Astrocyte of the spinal cord (primary cell): ENCODE measurements at regions not wholly inside any gene's neighbourhood (a gene's known extent, or its start where the extent isn't known, plus 50 kb on each side); places are given as distances from the start of the nearest gene placed in this dataset.
A peak's percentile ranks its signal among the peaks of the same experiment; 100 is the strongest.

Source experiments
- DNase-seq: peaks from one replicate; pipeline ENCODE4 v3.0.0; 2011; ENCODE audit warnings: low read depth, low spot score
- H3K4me3 ChIP-seq: 2 replicates; pipeline ENCODE4 v1.5.1; 2011; ENCODE audit warnings: low read depth, mild to moderate bottlenecking, low read length, moderate library complexity
- in situ Hi-C: cut with HindIII; loops from 2 replicates; pipeline ENCODE4 v1.10.0; 2017; ENCODE audit warnings: low sequenced_read_pairs
- TF ChIP-seq, protein P1 (sequence below): IDR thresholded peaks from 2 replicates; pipeline ENCODE4 v1.5.1; 2012; ENCODE audit warnings: low read depth, mild to moderate bottlenecking, low read length, inconsistent platforms

DNA sequence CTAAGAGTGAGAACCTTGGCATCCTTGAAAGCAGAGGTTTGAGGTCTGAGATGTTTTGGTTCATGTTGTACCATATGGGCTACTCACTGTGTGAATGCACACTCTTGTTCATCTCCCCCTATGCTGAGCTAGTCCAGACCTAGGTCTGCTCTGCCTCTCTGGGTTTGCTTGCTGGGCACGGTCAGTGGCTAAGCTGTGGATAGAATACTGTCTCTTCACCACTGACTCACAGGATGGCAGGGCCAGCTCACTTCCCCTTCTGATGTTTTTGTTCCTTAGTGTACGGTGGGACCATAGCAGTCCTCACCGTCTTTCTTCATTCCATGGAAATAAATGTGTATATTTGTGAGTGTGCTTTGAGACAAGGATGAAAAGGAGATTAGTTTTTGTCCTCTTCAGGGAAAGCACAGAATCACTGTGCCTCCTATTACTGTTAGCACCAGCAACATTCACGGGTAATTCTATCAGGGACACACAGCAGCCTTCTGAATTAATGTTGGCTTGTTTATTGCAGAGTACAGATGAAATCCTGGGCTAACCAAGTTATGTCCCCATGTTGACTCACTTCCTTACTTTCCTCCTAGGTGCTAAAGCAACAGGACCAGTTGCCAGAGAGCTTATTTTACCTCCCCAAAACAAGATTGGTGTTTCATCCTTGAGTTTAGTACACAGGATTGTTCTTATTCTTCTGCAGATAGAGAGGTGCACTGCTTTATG is 56.9 kb upstream of the IVNS1ABP start:
- in situ Hi-C loops: no loop called here
- DNase-seq: peak; percentile 57
- H3K4me3 ChIP-seq: no peak overlapping the region
- TF ChIP-seq, protein P1, sequence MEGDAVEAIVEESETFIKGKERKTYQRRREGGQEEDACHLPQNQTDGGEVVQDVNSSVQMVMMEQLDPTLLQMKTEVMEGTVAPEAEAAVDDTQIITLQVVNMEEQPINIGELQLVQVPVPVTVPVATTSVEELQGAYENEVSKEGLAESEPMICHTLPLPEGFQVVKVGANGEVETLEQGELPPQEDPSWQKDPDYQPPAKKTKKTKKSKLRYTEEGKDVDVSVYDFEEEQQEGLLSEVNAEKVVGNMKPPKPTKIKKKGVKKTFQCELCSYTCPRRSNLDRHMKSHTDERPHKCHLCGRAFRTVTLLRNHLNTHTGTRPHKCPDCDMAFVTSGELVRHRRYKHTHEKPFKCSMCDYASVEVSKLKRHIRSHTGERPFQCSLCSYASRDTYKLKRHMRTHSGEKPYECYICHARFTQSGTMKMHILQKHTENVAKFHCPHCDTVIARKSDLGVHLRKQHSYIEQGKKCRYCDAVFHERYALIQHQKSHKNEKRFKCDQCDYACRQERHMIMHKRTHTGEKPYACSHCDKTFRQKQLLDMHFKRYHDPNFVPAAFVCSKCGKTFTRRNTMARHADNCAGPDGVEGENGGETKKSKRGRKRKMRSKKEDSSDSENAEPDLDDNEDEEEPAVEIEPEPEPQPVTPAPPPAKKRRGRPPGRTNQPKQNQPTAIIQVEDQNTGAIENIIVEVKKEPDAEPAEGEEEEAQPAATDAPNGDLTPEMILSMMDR: no peak

DNA sequence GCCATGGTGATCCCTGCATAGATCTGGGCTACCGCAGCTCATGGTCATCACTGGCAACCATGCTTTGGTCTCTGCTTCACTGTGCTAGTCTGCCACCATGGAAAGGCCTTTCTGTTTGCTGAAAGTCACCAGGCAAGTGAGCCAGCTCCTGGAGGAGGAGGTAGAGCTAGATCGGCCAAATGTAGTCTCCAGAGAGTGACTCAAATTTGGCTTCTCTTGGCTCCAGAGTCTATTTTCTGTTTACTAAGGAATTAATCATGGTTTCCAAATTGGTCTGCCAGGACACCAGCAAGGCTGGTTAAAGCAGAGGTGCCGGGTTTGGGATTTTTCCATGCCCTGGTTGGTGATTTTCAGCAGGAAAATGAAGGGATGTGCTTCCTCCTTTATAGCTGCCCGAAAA is 52.7 kb upstream of the IVNS1ABP start:
- in situ Hi-C loops: no loop called here
- no peak overlapping the region for H3K4me3 ChIP-seq
- DNase-seq: no peak
- TF ChIP-seq, protein P1: no peak

DNA sequence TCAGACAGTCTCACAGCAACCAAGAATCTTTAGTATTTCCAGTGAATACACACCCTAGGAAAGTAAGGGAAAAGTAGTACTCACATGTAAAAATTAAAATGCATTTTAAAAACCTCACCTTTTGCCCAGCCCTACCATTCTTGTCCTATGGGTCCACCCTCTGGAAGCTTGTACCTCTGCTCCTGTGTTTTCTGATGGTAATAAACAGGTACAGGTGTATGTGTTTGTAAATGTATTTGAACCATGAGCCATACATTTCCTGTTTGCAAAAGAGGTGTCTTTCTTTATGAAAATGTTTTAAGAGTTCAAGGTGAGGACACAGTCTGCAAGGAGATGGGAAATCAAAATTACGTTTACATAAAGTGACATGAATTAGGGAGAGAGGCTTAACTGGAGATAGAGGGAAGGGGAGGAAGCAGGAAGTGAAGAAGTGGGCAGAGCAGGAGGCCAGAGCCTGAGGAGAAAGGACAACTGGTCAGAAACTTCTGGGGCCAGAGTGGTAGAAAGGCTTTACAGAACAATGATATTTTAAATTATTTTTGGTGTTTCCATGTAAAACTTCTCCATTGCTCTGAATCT is 52.0 kb upstream of the IVNS1ABP start:
- in situ Hi-C loops: no loop called here
- no peak for DNase-seq
- TF ChIP-seq, protein P1: no peak

DNA sequence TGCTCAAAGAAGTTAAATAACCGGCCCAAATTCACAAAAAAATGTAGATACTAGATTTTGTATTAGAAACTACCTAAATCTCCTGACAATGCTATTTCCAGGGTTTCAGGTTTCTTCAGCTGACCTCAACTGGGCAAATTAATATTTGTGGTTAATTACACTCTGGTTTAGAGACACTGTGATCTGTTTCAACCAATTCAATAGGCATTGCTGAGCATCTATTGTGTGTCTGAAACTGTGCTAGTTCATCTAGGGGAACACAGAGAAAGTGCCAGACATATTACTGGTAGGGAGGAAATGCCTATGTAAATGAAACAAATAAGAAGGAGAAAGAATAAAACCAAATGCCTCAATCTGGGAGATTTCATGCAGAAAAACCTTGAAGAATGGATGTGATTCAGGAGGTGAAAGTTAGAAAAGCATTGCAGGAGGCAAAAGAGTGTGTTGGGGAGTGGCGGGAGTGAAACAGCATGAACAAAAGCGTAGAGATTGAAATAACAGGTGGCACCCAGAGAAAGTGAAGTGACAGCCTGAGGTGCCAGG is 51.3 kb upstream of the IVNS1ABP start:
- TF ChIP-seq, protein P1: no peak
- in situ Hi-C loops: no loop called here
- H3K4me3 ChIP-seq: no peak overlapping the region
- DNase-seq: no peak

More for the DNA sequence above, 52.0 kb upstream of the IVNS1ABP start:
- no peak overlapping the region for H3K4me3 ChIP-seq

DNA sequence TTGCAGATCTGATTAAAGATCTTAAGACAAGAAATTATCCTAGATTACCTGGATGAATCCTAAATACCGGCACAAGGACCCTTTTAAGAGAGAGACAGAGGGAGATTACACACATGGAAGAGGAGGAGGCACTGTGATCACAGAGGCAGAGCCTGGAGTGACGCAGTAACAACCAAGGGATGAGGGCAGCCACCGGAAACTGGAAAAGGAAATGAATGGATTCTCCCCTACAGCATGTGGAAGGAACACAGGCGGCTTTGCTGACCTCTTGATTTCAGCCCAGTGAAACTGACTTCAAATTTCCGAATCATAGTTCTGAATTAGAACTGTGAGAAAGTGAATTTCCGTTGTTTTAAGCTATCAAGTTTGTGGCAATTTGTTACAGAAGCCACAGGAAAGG is 50.2 kb upstream of the IVNS1ABP start:
- DNase-seq: no peak
- in situ Hi-C loops: no loop called here
- no peak overlapping the region for H3K4me3 ChIP-seq
- TF ChIP-seq, protein P1: no peak
